ENCODE measurements at regions not wholly inside any gene's neighbourhood (a gene's known extent, or its start where the extent isn't known, plus 50 kb on each side); places are given as distances from the start of the nearest gene placed in this dataset.

GRCh38 chr1:63710308-63710707, 63.5 kb upstream of the ROR1 start:
- Mint-ChIP-seq H3K36me3 (ENCODE audit: low read depth) (no peaks in the 10 kb centered on the region), H3K4me1 (peaks cover 5% of the 10 kb centered on the region), H3K27me3 (ENCODE audit: insufficient read depth, low read depth, poor library complexity) (peaks cover 1% of the 10 kb centered on the region), H3K9me3 (no peaks in the 10 kb centered on the region), H3K27ac (no peak overlapping the region), H3K4me3 (no peak overlapping the region)
- Histone ChIP-seq H3K27me3 (ENCODE audit: insufficient read depth) (no peaks in the 10 kb centered on the region), H3K79me2 (replicated peaks; ENCODE audit: insufficient read depth) (no peaks in the 10 kb centered on the region), H3K36me3 (ENCODE audit: insufficient read depth) (no peaks in the 10 kb centered on the region), H3K4me1 (ENCODE audit: insufficient read depth) (peaks cover 15% of the 10 kb centered on the region), H3F3A (replicated peaks; ENCODE audit: low read depth) (no peaks in the 10 kb centered on the region), H3K4me2 (no peak overlapping the region), H3K27ac (ENCODE audit: low read depth) (no peak overlapping the region), H4K20me1 (replicated peaks; ENCODE audit: insufficient read depth) (no peaks in the 10 kb centered on the region), H3K4me3 (no peak overlapping the region), H3K9me2 (ENCODE audit: insufficient read depth) (peaks cover 5% of the 10 kb centered on the region; the same call in 1 of the 2 replicates), H2AFZ (no peak overlapping the region)
- DNase-seq (ENCODE audit: low spot score), result no peak
- no peak for ATAC-seq
- TF ChIP-seq EZH2 (IDR thresholded peaks at IDR 0.05; ENCODE audit: low read depth, unreplicated experiment) (no peak), POLR2AphosphoS5 (IDR thresholded peaks at IDR 0.05; ENCODE audit: low read depth) (no peak), STAT1 (IDR thresholded peaks at IDR 0.05; ENCODE audit: unreplicated experiment) (no peak), JUNB (IDR thresholded peaks at IDR 0.05; ENCODE audit: unreplicated experiment) (no peak), ZNF114 (CRISPR knock-in tag; IDR thresholded peaks at IDR 0.05) (no peak), ZNF331 (CRISPR knock-in tag; IDR thresholded peaks at IDR 0.05; ENCODE audit: low read depth) (no peak), ETS1 (IDR thresholded peaks at IDR 0.05) (no peak), EZH2phosphoT487 (IDR thresholded peaks at IDR 0.05; ENCODE audit: unreplicated experiment) (no peak), REST (IDR thresholded peaks at IDR 0.05; ENCODE audit: unreplicated experiment) (no peak)

GRCh38 chr1:63710761-63711380, 62.9 kb upstream of the ROR1 start:
- Mint-ChIP-seq H3K27ac (no peak overlapping the region), H3K27me3 (ENCODE audit: insufficient read depth, low read depth, poor library complexity) (peaks cover 1% of the 10 kb centered on the region), H3K9me3 (no peaks in the 10 kb centered on the region), H3K4me1 (peaks cover 5% of the 10 kb centered on the region), H3K36me3 (ENCODE audit: low read depth) (no peaks in the 10 kb centered on the region), H3K4me3 (no peak overlapping the region)
- no peaks in the 10 kb centered on the region; the same call in 1 of the 2 replicates for H3K9me2 ChIP-seq (ENCODE audit: insufficient read depth)
- no peak overlapping the region for H2AFZ ChIP-seq
- no peaks in the 10 kb centered on the region for H3K79me2 ChIP-seq (replicated peaks; ENCODE audit: insufficient read depth)
- H3K4me2 ChIP-seq, result no peak overlapping the region
- DNase-seq (ENCODE audit: low spot score) (no peak), ATAC-seq (no peak)
- no peak overlapping the region for H3K4me3 ChIP-seq
- no peaks in the 10 kb centered on the region for H3K27me3 ChIP-seq (ENCODE audit: insufficient read depth)
- H3K27ac ChIP-seq (ENCODE audit: low read depth), result no peak overlapping the region
- no peaks in the 10 kb centered on the region for H3F3A ChIP-seq (replicated peaks; ENCODE audit: low read depth)
- no peaks in the 10 kb centered on the region for H4K20me1 ChIP-seq (replicated peaks; ENCODE audit: insufficient read depth)
- H3K36me3 ChIP-seq (ENCODE audit: insufficient read depth), result no peaks in the 10 kb centered on the region
- TF ChIP-seq NANOG (IDR thresholded peaks at IDR 0.05; ENCODE audit: borderline replicate concordance), result no peak
- no peak for TF ChIP-seq EZH2 (IDR thresholded peaks at IDR 0.05; ENCODE audit: low read depth, unreplicated experiment)
- TF ChIP-seq POLR2AphosphoS5 (IDR thresholded peaks at IDR 0.05; ENCODE audit: low read depth), result no peak
- no peak for TF ChIP-seq ZNF462 (CRISPR knock-in tag; IDR thresholded peaks at IDR 0.05)
- no peak for TF ChIP-seq CREB1 (CRISPR knock-in tag; IDR thresholded peaks at IDR 0.05; ENCODE audit: low read depth)
- TF ChIP-seq EZH2phosphoT487 (IDR thresholded peaks at IDR 0.05; ENCODE audit: unreplicated experiment), result no peak
- peaks cover 15% of the 10 kb centered on the region for H3K4me1 ChIP-seq (ENCODE audit: insufficient read depth)

All from GM23338 (cell line).